ENCODE measurements at regions not wholly inside any gene's neighbourhood (a gene's known extent, or its start where the extent isn't known, plus 50 kb on each side); places are given as distances from the start of the nearest gene placed in this dataset.

GRCh38 chr7:16978358-16979244 is 96.8 kb upstream of the AGR3 start:
- no peak for DNase-seq

- no peak for DNase-seq
These were observed 98.8 kb upstream of the AGR3 start for GRCh38 chr7:16980539-16980938.

- DNase-seq = peak in 1 of 2 donors; percentile 13
These were observed 101.0 kb upstream of the AGR3 start for GRCh38 chr7:16982640-16983350.

- no peak for DNase-seq
These were observed 102.6 kb upstream of the AGR3 start for GRCh38 chr7:16984375-16984774.

GRCh38 chr7:16985621-16986020 is 103.8 kb upstream of the AGR3 start:
- no peak for DNase-seq

- DNase-seq = no peak
These were observed 105.0 kb upstream of the AGR3 start for GRCh38 chr7:16986755-16987154.

- no peak for DNase-seq
These were observed 108.1 kb upstream of the AGR3 start for GRCh38 chr7:16989811-16990413.

- DNase-seq = no peak
These were observed 109.8 kb upstream of the AGR3 start for GRCh38 chr7:16991551-16991950.

GRCh38 chr7:16993543-16993942 is 111.8 kb upstream of the AGR3 start:
- no peak for DNase-seq

- DNase-seq = no peak
These were observed 116.8 kb upstream of the AGR3 start for GRCh38 chr7:16998481-16999051.

GRCh38 chr7:16999541-17000267 is 117.9 kb upstream of the AGR3 start:
- no peak for DNase-seq

GRCh38 chr7:17005271-17005670 is 123.5 kb upstream of the AGR3 start:
- no peak for DNase-seq

- DNase-seq = no peak
These were observed 126.1 kb upstream of the AGR3 start for GRCh38 chr7:17007841-17008240.

- DNase-seq = no peak
These were observed 127.4 kb upstream of the AGR3 start for GRCh38 chr7:17009007-17009719.

- no peak for DNase-seq
These were observed 128.2 kb upstream of the AGR3 start for GRCh38 chr7:17009933-17010332.

- no peak for DNase-seq
These were observed 129.0 kb upstream of the AGR3 start for GRCh38 chr7:17010637-17011300.

GRCh38 chr7:17013204-17013603 is 131.4 kb upstream of the AGR3 start:
- no peak for DNase-seq

GRCh38 chr7:17014686-17015085 is 132.9 kb upstream of the AGR3 start:
- no peak for DNase-seq

- no peak for DNase-seq
These were observed 133.8 kb upstream of the AGR3 start for GRCh38 chr7:17015598-17016031.

GRCh38 chr7:17016402-17017010 is 134.7 kb upstream of the AGR3 start:
- DNase-seq = no peak

- DNase-seq = no peak
These were observed 137.3 kb upstream of the AGR3 start for GRCh38 chr7:17019106-17019505.

Measured in stimulated activated CD4-positive, alpha-beta T cell treated with anti-CD3 and anti-CD28 coated beads, Interleukin-2, amount 100 ng/mL, for 24 hours (primary cell).